A673 (cell line): ENCODE measurements at regions not wholly inside any gene's neighbourhood (a gene's known extent, or its start where the extent isn't known, plus 50 kb on each side); places are given as distances from the start of the nearest gene placed in this dataset.

Experiments
- BruUV-seq: library from RNA; stranded (reverse); fragments of 400-500 nt; replicated peaks from 2 replicates; lab custom pipeline; 2021; lab: Mats Ljungman, UMichigan
- CTCF ChIA-PET: fragments of 300-600 bp; sonication (Branson Sonifier 250); formaldehyde crosslinking; loops from one replicate; lab custom pipeline; 2022; ENCODE audit warnings: antibody characterized with exemption; lab: Charles Lee
- POLR2A ChIA-PET: fragments of 300-600 bp; sonication (Branson Sonifier 250); formaldehyde crosslinking; loops from one replicate; lab custom pipeline; 2022; ENCODE audit warnings: antibody characterized with exemption; ENCODE audit not compliant: low non-redundant PET; lab: Charles Lee
- DNase-seq: peaks from one replicate; pipeline ENCODE4 v3.0.0-alpha.2; 2015; ENCODE audit warnings: low spot score
- H3K27ac ChIP-seq: fragments of 200-600 bp; sonication (generic); 2 replicates; pipeline ENCODE4 v1.5.1; 2016; ENCODE audit warnings: mixed run types, low read depth, mild to moderate bottlenecking, mixed read lengths, antibody characterized with exemption, low read length; ENCODE audit not compliant: poor library complexity, severe bottlenecking
- H3K27me3 ChIP-seq: fragments of 200-600 bp; sonication (generic); replicated peaks from 2 replicates; pipeline ENCODE4 v1.6.1; 2017; ENCODE audit warnings: mixed run types, low read depth, mild to moderate bottlenecking, mixed read lengths, antibody characterized with exemption, low read length; ENCODE audit not compliant: insufficient read depth, poor library complexity
- H3K36me3 ChIP-seq: fragments of 200-600 bp; sonication (generic); 2 replicates; pipeline ENCODE4 v1.6.1; 2016; ENCODE audit warnings: mixed run types, mild to moderate bottlenecking, mixed read lengths, antibody characterized with exemption, low read length; ENCODE audit not compliant: insufficient read depth, poor library complexity, severe bottlenecking
- H3K4me1 ChIP-seq: fragments of 200-600 bp; sonication (generic); 2 replicates; pipeline ENCODE4 v1.6.1; 2017; ENCODE audit warnings: mixed run types, mild to moderate bottlenecking, mixed read lengths, antibody characterized with exemption, low read length; ENCODE audit not compliant: insufficient read depth, poor library complexity, severe bottlenecking
- H3K4me3 ChIP-seq: fragments of 200-600 bp; sonication (generic); 2 replicates; pipeline ENCODE4 v1.5.1; 2016; ENCODE audit warnings: low read depth, mixed run types, mild to moderate bottlenecking, mixed read lengths, low read length; ENCODE audit not compliant: poor library complexity, severe bottlenecking
- H3K9me3 ChIP-seq: fragments of 200-600 bp; sonication (generic); 2 replicates; pipeline ENCODE4 v1.6.1; 2016; ENCODE audit warnings: mixed run types, low read depth, mild to moderate bottlenecking, mixed read lengths, antibody characterized with exemption, low read length; ENCODE audit not compliant: poor library complexity, severe bottlenecking
- EZH2 ChIP-seq: fragments of 200-600 bp; sonication (generic); IDR thresholded peaks from 2 replicates; pipeline ENCODE4 v1.6.1; 2017; ENCODE audit warnings: borderline replicate concordance, low read depth, mild to moderate bottlenecking, mixed read lengths, antibody characterized with exemption, low read length; ENCODE audit not compliant: poor library complexity, severe bottlenecking
- intact Hi-C: fragments of 100-400 bp; cut with micrococcal nuclease; formaldehyde crosslinking; loops from one replicate; pipeline ENCODE4 v1.10.0; 2022; ENCODE audit not compliant: unreplicated experiment
- TF ChIP-seq, protein P1 (sequence below): fragments of 300-800, 200-600 bp; sonication (generic); conservative IDR thresholded peaks from 2 replicates; pipeline ENCODE4 v1.5.1; 2017; ENCODE audit warnings: low read depth, mild to moderate bottlenecking, antibody characterized with exemption, low read length, moderate library complexity, mixed read lengths

GRCh38 chr2:38486213-38487026, 109.3 kb upstream of the ATL2 start:
- intact Hi-C loops = no loop called here
- Histone ChIP-seq H3K36me3 (no peaks in the 10 kb centered on the region), H3K27me3 (no peaks in the 10 kb centered on the region), H3K27ac (no peak overlapping the region), H3K4me3 (no peak overlapping the region), H3K9me3 (no peaks in the 10 kb centered on the region), H3K4me1 (no peaks in the 10 kb centered on the region)
- no peak for TF ChIP-seq EZH2
- TF ChIP-seq, protein P1, sequence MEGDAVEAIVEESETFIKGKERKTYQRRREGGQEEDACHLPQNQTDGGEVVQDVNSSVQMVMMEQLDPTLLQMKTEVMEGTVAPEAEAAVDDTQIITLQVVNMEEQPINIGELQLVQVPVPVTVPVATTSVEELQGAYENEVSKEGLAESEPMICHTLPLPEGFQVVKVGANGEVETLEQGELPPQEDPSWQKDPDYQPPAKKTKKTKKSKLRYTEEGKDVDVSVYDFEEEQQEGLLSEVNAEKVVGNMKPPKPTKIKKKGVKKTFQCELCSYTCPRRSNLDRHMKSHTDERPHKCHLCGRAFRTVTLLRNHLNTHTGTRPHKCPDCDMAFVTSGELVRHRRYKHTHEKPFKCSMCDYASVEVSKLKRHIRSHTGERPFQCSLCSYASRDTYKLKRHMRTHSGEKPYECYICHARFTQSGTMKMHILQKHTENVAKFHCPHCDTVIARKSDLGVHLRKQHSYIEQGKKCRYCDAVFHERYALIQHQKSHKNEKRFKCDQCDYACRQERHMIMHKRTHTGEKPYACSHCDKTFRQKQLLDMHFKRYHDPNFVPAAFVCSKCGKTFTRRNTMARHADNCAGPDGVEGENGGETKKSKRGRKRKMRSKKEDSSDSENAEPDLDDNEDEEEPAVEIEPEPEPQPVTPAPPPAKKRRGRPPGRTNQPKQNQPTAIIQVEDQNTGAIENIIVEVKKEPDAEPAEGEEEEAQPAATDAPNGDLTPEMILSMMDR = no peak
- POLR2A ChIA-PET = no interaction called here
- DNase-seq = no peak
- BruUV-seq = no TSS peak
- CTCF ChIA-PET = no interaction called here

DNA sequence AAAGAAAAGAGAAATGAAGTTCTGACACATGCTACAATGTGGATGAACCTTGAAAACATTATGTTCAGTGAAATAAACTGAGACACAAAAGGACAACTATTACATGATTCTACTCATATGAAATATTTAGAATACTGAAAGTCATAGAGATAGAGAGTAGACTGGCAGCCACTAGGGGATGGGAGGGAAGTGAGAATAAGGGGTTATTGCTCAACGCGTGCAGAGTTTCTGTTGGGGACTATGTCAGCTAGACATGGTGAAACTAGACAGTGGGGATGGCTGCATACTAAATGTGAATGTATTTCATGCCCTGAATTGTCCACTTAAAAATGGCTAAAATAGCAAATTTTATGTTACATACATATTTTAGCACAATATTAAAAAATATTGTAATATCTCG, 108.7 kb upstream of the ATL2 start:
- peaks cover 2% of the 10 kb centered on the region for H3K9me3 ChIP-seq
- no peaks in the 10 kb centered on the region for H3K27me3 ChIP-seq
- no peaks in the 10 kb centered on the region for H3K4me1 ChIP-seq
- TF ChIP-seq, protein P1 = no peak
- TF ChIP-seq EZH2 = no peak
- ChIA-PET POLR2A (no interaction called here), CTCF (no interaction called here)
- no peak for DNase-seq
- intact Hi-C loops = no loop called here
- no peaks in the 10 kb centered on the region for H3K36me3 ChIP-seq
- no peak overlapping the region for H3K4me3 ChIP-seq
- H3K27ac ChIP-seq = no peak overlapping the region
- no TSS peak for BruUV-seq

DNA sequence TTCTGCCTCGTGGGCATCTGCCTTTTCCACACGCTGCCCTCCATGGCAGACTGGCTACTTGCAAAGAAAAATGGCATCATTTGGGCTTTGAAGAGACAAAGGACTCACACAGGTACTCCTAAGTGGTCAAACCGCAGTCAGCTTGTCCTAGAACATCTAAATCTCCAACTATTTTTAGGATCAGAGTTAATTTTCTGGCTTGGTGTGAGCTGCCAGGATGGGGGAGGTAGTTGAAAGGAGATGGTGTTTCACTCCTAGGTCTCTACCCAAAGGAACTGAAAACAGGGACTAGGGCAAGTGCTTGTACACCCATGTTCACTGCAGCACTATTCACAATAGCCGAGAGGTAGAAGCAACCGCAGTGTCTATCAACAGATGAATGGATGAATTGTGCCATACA, 107.9 kb upstream of the ATL2 start:
- no peak overlapping the region for H3K27ac ChIP-seq
- POLR2A ChIA-PET = no interaction called here

More for the DNA sequence above, 107.9 kb upstream of the ATL2 start:
- DNase-seq = no peak
- Histone ChIP-seq H3K4me1 (no peaks in the 10 kb centered on the region), H3K36me3 (no peaks in the 10 kb centered on the region), H3K4me3 (no peak overlapping the region), H3K27me3 (no peaks in the 10 kb centered on the region), H3K9me3 (peaks cover 6% of the 10 kb centered on the region)
- CTCF ChIA-PET = no interaction called here
- no peak for TF ChIP-seq EZH2
- TF ChIP-seq, protein P1 = no peak
- intact Hi-C loops = no loop called here
- BruUV-seq = no TSS peak
